ENCODE measurements at regions not wholly inside any gene's neighbourhood (a gene's known extent, or its start where the extent isn't known, plus 50 kb on each side); places are given as distances from the start of the nearest gene placed in this dataset.

GRCh38 chr9:117473293-117473692 is 58.4 kb upstream of the ASTN2 start:
- TF ChIP-seq RAD21 (conservative IDR thresholded peaks at IDR 0.05 in 1 of 2, IDR thresholded peaks at IDR 0.05 in 1 of 2) (no peak), GATA3 (IDR thresholded peaks at IDR 0.05; ENCODE audit: borderline replicate concordance) (no peak)
